Left lung (tissue), 4 donors: ENCODE measurements at regions not wholly inside any gene's neighbourhood (a gene's known extent, or its start where the extent isn't known, plus 50 kb on each side); places are given as distances from the start of the nearest gene placed in this dataset.

Experiments used
- ATAC-seq: fragments of 200-7000 bp; cut with Tn5 transposase; one replicate; pipeline ENCODE4 v1.9.1; 2020; ENCODE audit warnings: moderate library complexity
- DNase-seq, 4 donors: peaks; one replicate each; pipeline ENCODE4 v3.0.0-alpha.2; 2013 to 2020
- H3K27ac ChIP-seq, 2 donors: fragments of 200-600 bp; sonication (generic) in 1 of 2; one replicate each; pipeline versions ENCODE4 v1.5.0 to v1.8.0; 2020 to 2021
- H3K27me3 ChIP-seq, 2 donors: fragments of 200-600 bp; sonication (generic) in 1 of 2; one replicate each; pipeline versions ENCODE4 v1.5.0 to v1.8.0; 2020 to 2021
- H3K36me3 ChIP-seq, 2 donors: fragments of 200-600 bp; sonication (generic) in 1 of 2; one replicate each; pipeline versions ENCODE4 v1.5.0 to v1.8.0; 2020 to 2021
- H3K4me1 ChIP-seq, 2 donors: fragments of 200-600 bp; one replicate each; pipeline ENCODE4 v1.8.0; 2021
- H3K4me3 ChIP-seq, 2 donors: fragments of 200-600 bp; sonication (generic) in 1 of 2; one replicate each; pipeline versions ENCODE4 v1.5.0 to v1.8.0; 2020 to 2021; ENCODE audit warnings: mild to moderate bottlenecking in 1 of 2
- H3K9me3 ChIP-seq, 2 donors: fragments of 200-600 bp; sonication (generic) in 1 of 2; one replicate each; pipeline versions ENCODE4 v1.5.0 to v1.8.0; 2020 to 2021
- intact Hi-C, 2 donors: fragments of 100-400 bp; cut with DNase I; formaldehyde crosslinking; loops; one replicate each; pipeline versions ENCODE4 v1.11.2 to v1.14.2; 2022
- TF ChIP-seq, protein P1 (sequence below), 2 donors: fragments of 200-600 bp; sonication (generic) in 1 of 2; IDR thresholded peaks; one replicate each; pipeline versions ENCODE4 v1.5.0 to v1.8.0; 2021; ENCODE audit warnings: antibody characterized with exemption in 2 of 2
- donor health status: DM: no; HTN: yes; CAD: no.
- donor health status: DM: no; HTN: no; CAD: no.

DNA sequence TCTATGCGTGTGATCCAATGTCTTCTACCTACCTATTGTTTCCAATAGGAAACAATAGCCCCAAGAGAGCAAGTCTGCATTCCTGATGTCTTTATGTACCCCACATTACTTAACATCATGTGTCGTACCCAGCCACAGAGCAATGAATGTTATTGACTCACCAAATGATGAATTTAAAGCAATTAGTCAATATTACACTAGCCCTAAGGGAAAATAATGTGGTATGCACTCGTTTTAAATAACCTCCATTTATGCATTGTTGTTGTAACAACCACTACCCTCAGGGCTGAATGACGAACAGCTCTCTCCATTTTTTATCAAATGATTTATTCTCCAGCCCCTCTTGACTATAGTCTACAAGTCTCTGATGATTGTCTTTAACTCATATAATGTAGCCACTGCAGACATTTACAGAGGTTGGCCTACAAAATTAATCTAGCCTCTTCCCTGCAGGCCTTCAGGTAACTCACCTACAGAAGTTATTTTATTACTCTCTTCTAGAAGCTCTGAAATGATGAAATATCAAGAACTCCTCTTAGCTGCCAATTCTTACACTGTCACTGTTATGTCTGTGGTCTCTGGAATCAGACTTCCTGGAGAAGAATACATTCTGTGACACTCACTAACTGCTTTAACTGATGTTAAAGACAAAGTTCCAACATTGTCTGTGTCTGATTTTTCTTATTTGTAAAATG is 601.7 kb upstream of the GRIA3 start:
- no peak overlapping the region for H3K4me3 ChIP-seq
- DNase-seq (no peak), ATAC-seq (no peak)
- H3K36me3 ChIP-seq = no peaks in the 10 kb centered on the region
- H3K4me1 ChIP-seq = no peaks in the 10 kb centered on the region
- H3K9me3 ChIP-seq = no peaks in the 10 kb centered on the region
- no peaks in the 10 kb centered on the region for H3K27me3 ChIP-seq
- TF ChIP-seq, protein P1, sequence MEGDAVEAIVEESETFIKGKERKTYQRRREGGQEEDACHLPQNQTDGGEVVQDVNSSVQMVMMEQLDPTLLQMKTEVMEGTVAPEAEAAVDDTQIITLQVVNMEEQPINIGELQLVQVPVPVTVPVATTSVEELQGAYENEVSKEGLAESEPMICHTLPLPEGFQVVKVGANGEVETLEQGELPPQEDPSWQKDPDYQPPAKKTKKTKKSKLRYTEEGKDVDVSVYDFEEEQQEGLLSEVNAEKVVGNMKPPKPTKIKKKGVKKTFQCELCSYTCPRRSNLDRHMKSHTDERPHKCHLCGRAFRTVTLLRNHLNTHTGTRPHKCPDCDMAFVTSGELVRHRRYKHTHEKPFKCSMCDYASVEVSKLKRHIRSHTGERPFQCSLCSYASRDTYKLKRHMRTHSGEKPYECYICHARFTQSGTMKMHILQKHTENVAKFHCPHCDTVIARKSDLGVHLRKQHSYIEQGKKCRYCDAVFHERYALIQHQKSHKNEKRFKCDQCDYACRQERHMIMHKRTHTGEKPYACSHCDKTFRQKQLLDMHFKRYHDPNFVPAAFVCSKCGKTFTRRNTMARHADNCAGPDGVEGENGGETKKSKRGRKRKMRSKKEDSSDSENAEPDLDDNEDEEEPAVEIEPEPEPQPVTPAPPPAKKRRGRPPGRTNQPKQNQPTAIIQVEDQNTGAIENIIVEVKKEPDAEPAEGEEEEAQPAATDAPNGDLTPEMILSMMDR (IDR thresholded peaks at IDR 0.05) = no peak
- H3K27ac ChIP-seq = no peak overlapping the region
- intact Hi-C loops = no loop called here

DNA sequence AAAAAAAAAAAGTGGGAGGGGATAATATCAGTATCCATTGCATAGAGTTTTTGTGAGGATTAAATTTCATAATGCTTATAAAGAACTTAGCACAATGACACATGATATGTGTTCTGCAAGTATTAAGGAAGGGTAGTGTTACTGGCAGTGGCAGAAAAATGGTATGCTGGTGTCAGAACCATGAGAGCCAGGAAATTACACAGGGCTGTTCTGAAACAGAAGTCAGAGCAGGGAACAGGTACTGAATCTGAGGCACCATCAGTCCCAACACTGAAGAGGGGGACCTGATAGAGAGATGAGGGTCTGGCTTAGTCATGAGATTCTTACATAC is 601.1 kb upstream of the GRIA3 start:
- no peaks in the 10 kb centered on the region for H3K4me1 ChIP-seq
- no peak for ATAC-seq
- no peak for DNase-seq
- H3K36me3 ChIP-seq = no peaks in the 10 kb centered on the region
- TF ChIP-seq, protein P1 (IDR thresholded peaks at IDR 0.05) = no peak
- H3K27me3 ChIP-seq = no peaks in the 10 kb centered on the region
- no peak overlapping the region for H3K27ac ChIP-seq
- intact Hi-C loops = no loop called here
- no peaks in the 10 kb centered on the region for H3K9me3 ChIP-seq
- H3K4me3 ChIP-seq = no peak overlapping the region

DNA sequence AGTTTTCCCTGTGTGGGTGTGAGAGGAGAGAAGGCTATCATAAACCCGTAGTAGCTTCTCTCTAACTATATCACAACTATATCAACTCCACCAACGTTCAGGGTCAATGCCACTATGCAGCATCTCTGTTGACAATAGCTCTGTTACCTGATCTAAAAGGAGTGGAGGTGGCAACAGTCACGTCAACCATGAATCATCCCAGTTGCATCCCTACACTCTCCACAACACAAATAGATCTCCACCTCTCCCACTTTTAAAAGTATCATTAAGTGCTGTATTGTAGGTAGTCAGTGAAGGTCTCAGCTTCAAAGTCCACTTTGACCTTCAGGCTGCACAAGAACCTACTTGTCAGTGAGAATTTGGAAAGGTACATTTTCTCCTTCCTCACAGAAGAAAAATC is 600.5 kb upstream of the GRIA3 start:
- TF ChIP-seq, protein P1 (IDR thresholded peaks at IDR 0.05) = no peak
- Histone ChIP-seq H3K36me3 (no peaks in the 10 kb centered on the region), H3K27me3 (no peaks in the 10 kb centered on the region), H3K9me3 (no peaks in the 10 kb centered on the region), H3K4me1 (no peaks in the 10 kb centered on the region), H3K4me3 (no peak overlapping the region), H3K27ac (no peak overlapping the region)
- ATAC-seq = no peak
- intact Hi-C loops = no loop called here
- DNase-seq = no peak

DNA sequence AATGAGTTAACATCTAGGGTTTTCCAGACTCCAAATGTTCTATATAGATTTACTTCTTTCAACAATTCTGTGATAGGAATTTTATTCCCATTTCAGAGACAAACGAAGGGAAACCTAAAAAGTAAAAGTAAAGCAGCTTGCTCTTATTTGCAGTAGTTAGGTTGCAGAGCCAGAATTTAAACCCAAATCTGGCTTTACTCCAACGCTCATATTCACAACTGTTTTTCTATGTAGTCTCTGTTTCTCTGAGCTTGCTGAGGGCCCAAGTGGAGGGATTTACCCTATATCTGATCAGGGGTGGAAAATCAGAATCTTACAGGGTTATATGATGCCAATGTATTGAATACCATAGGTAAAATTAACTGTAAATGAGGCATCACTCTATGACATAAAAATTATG is 599.1 kb upstream of the GRIA3 start:
- TF ChIP-seq, protein P1 (IDR thresholded peaks at IDR 0.05) = no peak
- no peaks in the 10 kb centered on the region for H3K9me3 ChIP-seq
- ATAC-seq (no peak), DNase-seq (no peak)
- no peaks in the 10 kb centered on the region for H3K27me3 ChIP-seq
- H3K27ac ChIP-seq = no peak overlapping the region
- no peaks in the 10 kb centered on the region for H3K4me1 ChIP-seq
- H3K36me3 ChIP-seq = no peaks in the 10 kb centered on the region
- no peak overlapping the region for H3K4me3 ChIP-seq
- intact Hi-C loops = no loop called here

DNA sequence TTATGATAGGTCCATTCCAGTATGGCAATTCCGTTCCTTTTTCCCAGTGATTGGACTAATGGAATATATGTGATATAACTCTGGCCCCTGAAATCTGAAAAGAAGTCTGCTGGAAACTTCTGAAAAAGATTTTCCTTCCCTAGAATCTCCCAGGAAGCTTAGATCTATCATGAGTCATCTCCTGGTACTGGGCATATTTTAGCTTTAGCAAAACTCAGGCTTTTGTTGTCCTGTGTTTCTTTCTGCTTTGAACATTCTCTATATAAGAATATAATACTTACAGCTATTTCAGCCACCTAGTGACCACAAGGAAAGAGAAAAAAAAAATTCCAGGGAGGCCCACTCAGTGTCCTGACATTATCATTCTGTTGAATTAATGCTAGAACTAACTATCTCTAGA is 597.2 kb upstream of the GRIA3 start:
- H3K27ac ChIP-seq = no peak overlapping the region
- H3K36me3 ChIP-seq = no peaks in the 10 kb centered on the region
- H3K4me3 ChIP-seq = no peak overlapping the region
- no peak for ATAC-seq
- TF ChIP-seq, protein P1 (IDR thresholded peaks at IDR 0.05) = no peak
- intact Hi-C loops = no loop called here
- DNase-seq = no peak
- H3K4me1 ChIP-seq = no peaks in the 10 kb centered on the region
- no peaks in the 10 kb centered on the region for H3K9me3 ChIP-seq
- H3K27me3 ChIP-seq = no peaks in the 10 kb centered on the region
